ENCODE measurements at regions not wholly inside any gene's neighbourhood (a gene's known extent, or its start where the extent isn't known, plus 50 kb on each side); places are given as distances from the start of the nearest gene placed in this dataset.

DNA sequence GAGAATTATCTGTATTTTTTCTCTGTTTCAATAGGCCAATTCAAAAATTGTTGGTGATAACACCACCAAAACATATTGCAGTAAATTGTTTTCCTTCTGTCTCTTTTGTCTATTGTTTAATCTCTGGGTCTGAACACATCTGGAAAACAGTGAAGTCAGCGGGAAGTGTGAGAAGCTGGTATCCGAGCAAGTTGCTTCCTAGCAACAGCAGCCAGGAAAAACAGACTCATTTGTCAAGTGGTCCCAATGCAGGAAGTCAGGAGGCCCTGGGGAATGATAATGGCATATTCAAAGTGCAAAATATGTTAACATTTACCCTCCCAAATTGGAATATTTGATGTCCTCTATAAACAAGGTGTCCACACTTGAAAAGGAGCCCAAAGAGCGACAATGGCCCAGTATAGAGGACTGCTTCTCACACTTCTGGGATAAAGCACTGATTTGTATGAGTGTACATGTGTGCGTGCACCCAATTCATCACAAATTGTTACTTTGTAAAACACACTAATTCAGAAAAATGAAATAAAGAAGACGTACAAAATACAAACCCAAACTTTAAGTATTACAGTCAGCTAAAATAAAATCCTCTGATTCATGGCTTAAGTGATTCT, 515.0 kb downstream of the TBC1D4 start:
- no peak for TF ChIP-seq RAD21 (IDR thresholded peaks at IDR 0.05; ENCODE audit: low read depth)

DNA sequence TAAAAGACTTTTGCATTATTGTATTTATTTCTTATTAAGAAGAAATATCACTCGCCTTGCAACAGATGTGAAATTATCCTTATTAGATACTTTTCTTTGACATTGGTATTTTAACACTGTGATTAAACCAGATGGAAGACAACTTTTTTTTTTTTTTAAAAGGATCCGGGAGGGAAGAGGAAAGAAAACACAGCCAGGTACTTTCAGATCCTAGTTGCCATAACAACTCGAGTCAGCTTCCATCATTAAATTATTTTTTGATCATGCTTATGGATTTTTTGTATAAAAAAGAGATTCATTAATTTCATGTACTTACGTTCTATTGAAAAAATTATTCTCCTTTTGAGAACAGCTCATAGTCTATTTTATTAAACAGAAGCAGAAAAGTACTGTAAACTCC, 515.7 kb downstream of the TBC1D4 start:
- TF ChIP-seq FOXM1 (IDR thresholded peaks at IDR 0.05; ENCODE audit: borderline replicate concordance, low read depth) (no peak), ZBTB7A (IDR thresholded peaks at IDR 0.05; ENCODE audit: low read depth) (no peak), TEAD4 (IDR thresholded peaks at IDR 0.05) (no peak)

DNA sequence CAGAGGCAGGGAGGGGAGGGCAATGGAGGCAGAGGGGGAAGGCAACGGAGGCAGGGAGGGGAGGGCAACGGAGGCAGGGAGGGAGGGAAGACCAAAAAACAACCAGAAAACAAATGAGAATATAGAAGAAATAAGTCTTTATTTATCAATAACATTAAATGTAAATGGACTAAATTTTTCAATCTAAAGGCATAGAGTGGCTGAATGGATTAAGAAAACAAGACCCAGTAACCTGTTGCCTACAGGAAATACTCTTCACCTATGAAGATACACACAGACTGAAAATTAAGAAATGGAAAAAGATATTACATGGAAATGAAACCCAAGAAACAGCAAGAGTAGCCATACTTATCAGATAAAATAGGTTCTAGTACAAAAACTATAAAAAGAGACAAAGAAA, 536.3 kb downstream of the TBC1D4 start:
- no peak for TF ChIP-seq ZBTB7A (IDR thresholded peaks at IDR 0.05; ENCODE audit: low read depth)
- TF ChIP-seq, protein P1, sequence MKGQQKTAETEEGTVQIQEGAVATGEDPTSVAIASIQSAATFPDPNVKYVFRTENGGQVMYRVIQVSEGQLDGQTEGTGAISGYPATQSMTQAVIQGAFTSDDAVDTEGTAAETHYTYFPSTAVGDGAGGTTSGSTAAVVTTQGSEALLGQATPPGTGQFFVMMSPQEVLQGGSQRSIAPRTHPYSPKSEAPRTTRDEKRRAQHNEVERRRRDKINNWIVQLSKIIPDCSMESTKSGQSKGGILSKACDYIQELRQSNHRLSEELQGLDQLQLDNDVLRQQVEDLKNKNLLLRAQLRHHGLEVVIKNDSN (IDR thresholded peaks at IDR 0.05), result no peak
- TF ChIP-seq TCF12 (IDR thresholded peaks at IDR 0.05; ENCODE audit: low read depth), result no peak
- TF ChIP-seq EGR1 (IDR thresholded peaks at IDR 0.05), result no peak
- no peak for TF ChIP-seq YY1 (IDR thresholded peaks at IDR 0.05; ENCODE audit: low read depth)
- TF ChIP-seq TEAD4 (IDR thresholded peaks at IDR 0.05), result no peak
- no peak for TF ChIP-seq CREB1 (IDR thresholded peaks at IDR 0.05; ENCODE audit: low read depth)
- TF ChIP-seq, protein P2, sequence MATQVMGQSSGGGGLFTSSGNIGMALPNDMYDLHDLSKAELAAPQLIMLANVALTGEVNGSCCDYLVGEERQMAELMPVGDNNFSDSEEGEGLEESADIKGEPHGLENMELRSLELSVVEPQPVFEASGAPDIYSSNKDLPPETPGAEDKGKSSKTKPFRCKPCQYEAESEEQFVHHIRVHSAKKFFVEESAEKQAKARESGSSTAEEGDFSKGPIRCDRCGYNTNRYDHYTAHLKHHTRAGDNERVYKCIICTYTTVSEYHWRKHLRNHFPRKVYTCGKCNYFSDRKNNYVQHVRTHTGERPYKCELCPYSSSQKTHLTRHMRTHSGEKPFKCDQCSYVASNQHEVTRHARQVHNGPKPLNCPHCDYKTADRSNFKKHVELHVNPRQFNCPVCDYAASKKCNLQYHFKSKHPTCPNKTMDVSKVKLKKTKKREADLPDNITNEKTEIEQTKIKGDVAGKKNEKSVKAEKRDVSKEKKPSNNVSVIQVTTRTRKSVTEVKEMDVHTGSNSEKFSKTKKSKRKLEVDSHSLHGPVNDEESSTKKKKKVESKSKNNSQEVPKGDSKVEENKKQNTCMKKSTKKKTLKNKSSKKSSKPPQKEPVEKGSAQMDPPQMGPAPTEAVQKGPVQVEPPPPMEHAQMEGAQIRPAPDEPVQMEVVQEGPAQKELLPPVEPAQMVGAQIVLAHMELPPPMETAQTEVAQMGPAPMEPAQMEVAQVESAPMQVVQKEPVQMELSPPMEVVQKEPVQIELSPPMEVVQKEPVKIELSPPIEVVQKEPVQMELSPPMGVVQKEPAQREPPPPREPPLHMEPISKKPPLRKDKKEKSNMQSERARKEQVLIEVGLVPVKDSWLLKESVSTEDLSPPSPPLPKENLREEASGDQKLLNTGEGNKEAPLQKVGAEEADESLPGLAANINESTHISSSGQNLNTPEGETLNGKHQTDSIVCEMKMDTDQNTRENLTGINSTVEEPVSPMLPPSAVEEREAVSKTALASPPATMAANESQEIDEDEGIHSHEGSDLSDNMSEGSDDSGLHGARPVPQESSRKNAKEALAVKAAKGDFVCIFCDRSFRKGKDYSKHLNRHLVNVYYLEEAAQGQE (IDR thresholded peaks at IDR 0.05; ENCODE audit: low read depth), result no peak
- TF ChIP-seq RAD21 (IDR thresholded peaks at IDR 0.05; ENCODE audit: low read depth), result no peak
- no peak for TF ChIP-seq CEBPB (IDR thresholded peaks at IDR 0.05)
- TF ChIP-seq TAF1 (IDR thresholded peaks at IDR 0.05; ENCODE audit: low read depth), result no peak
- no peak for TF ChIP-seq EP300 (IDR thresholded peaks at IDR 0.05; ENCODE audit: borderline replicate concordance)
- TF ChIP-seq, protein P3, sequence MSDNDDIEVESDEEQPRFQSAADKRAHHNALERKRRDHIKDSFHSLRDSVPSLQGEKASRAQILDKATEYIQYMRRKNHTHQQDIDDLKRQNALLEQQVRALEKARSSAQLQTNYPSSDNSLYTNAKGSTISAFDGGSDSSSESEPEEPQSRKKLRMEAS (IDR thresholded peaks at IDR 0.05), result no peak
- TF ChIP-seq NFIC (IDR thresholded peaks at IDR 0.05), result no peak
- no peak for TF ChIP-seq FOXM1 (IDR thresholded peaks at IDR 0.05; ENCODE audit: borderline replicate concordance, low read depth)

DNA sequence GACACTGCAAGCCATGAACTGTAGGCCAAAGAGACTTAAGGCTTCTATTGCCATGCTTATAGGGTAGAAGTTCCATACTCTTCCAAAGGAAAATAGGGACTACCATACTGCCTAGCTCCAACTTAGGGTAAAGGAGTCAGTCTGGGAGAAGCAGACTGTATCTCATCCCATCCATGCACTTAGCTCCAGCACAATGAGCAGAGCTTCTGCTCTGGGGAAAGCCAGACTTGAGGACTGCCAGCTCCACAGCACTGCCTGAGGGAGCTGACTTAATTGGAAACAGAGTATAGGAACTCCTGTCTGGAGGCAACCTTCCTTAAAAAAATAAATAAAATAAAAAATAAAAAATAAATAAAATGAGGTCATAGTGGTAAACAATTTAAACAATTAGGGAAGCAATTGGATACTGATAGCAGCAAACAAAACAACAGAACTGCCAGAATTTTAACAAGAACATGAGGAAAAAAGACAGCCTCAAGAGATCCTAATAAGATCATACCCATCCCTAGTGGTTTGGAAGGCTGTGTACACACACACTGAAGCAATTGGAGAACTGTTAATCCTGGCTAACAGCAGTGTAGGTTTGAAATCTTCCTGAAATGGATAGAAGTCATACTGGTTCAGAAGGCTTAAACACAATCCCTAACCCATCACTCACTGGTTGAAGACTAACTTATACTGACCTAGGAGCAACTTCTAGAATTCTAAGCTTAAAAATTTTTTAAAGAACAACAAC, 550.1 kb downstream of the TBC1D4 start:
- TF ChIP-seq TEAD4 (IDR thresholded peaks at IDR 0.05) (no peak), NFIC (IDR thresholded peaks at IDR 0.05) (no peak), FOXM1 (IDR thresholded peaks at IDR 0.05; ENCODE audit: borderline replicate concordance, low read depth) (no peak), RAD21 (IDR thresholded peaks at IDR 0.05; ENCODE audit: low read depth) (no peak), EP300 (IDR thresholded peaks at IDR 0.05; ENCODE audit: borderline replicate concordance) (no peak), TCF12 (IDR thresholded peaks at IDR 0.05; ENCODE audit: low read depth) (no peak), CEBPB (IDR thresholded peaks at IDR 0.05) (no peak), TAF1 (IDR thresholded peaks at IDR 0.05; ENCODE audit: low read depth) (no peak), EGR1 (IDR thresholded peaks at IDR 0.05) (no peak)

DNA sequence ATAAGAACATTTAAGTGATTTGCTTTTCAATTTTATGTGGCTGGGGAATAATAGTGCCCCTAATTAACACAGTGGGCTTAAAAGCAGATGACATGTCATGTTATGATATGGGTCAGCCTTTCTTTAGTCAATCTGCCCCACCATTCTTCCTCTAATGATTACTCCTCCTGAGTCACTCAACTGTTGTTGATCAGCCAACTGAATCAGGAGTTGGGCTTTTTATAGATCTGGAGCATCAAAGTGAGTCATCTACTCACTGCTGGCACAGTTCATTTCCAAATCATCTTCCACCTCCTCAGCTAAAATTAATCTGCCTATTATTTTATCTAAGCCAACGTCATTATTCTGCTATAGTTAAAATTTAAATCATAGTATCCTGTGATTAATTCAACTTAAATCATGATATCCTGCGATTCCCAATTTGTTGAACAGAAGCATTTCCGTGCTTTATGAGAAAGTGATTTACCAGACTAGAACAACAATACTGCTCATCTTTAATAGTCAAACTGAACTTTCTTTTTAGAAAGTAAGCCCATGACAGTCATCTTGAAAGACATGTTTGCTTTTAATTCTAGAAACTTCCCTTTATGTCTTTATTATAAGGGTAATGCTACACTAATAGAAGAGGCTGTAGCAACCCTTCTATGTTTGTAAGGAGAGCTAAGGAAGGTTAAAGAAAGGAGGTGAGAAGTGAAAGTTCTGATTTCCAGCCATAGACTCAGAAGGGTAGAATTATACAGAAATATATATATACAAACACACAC, 551.4 kb downstream of the TBC1D4 start:
- TF ChIP-seq ZBTB7A (IDR thresholded peaks at IDR 0.05; ENCODE audit: low read depth) (no peak), TEAD4 (IDR thresholded peaks at IDR 0.05) (no peak), TCF12 (IDR thresholded peaks at IDR 0.05; ENCODE audit: low read depth) (no peak), EP300 (IDR thresholded peaks at IDR 0.05; ENCODE audit: borderline replicate concordance) (no peak), YY1 (IDR thresholded peaks at IDR 0.05; ENCODE audit: low read depth) (no peak), FOXM1 (IDR thresholded peaks at IDR 0.05; ENCODE audit: borderline replicate concordance, low read depth) (no peak), EGR1 (IDR thresholded peaks at IDR 0.05) (no peak), CREB1 (IDR thresholded peaks at IDR 0.05; ENCODE audit: low read depth) (no peak), TAF1 (IDR thresholded peaks at IDR 0.05; ENCODE audit: low read depth) (no peak), RAD21 (IDR thresholded peaks at IDR 0.05; ENCODE audit: low read depth) (no peak), CEBPB (IDR thresholded peaks at IDR 0.05) (no peak), NFIC (IDR thresholded peaks at IDR 0.05) (no peak)
- TF ChIP-seq, protein P2 (IDR thresholded peaks at IDR 0.05; ENCODE audit: low read depth), result no peak
- TF ChIP-seq, protein P3 (IDR thresholded peaks at IDR 0.05), result no peak
- TF ChIP-seq, protein P1 (IDR thresholded peaks at IDR 0.05), result no peak

Data from Ishikawa (cell line).